ENCODE measurements at regions not wholly inside any gene's neighbourhood (a gene's known extent, or its start where the extent isn't known, plus 50 kb on each side); places are given as distances from the start of the nearest gene placed in this dataset.

- Histone ChIP-seq H3F3A (ENCODE audit: low read depth) (no peaks in the 10 kb centered on the region), H2AFZ (ENCODE audit: low read length) (no peak overlapping the region), H3K9ac (ENCODE audit: low read depth, low read length, poor library complexity, severe bottlenecking) (no peak overlapping the region), H4K20me1 (ENCODE audit: insufficient read depth, low read length, poor library complexity, severe bottlenecking) (no peaks in the 10 kb centered on the region), H3K79me2 (ENCODE audit: insufficient read depth, low read length) (no peaks in the 10 kb centered on the region), H3K9me2 (replicated peaks; ENCODE audit: low read depth, low read length) (no peaks in the 10 kb centered on the region), H3K4me1 (ENCODE audit: insufficient read depth, low read length, poor library complexity, severe bottlenecking) (no peaks in the 10 kb centered on the region), H3K36me3 (ENCODE audit: insufficient read depth, low read length) (no peaks in the 10 kb centered on the region), H3K27me3 (ENCODE audit: insufficient read depth, low read length, poor library complexity, severe bottlenecking) (no peaks in the 10 kb centered on the region), H3K4me2 (ENCODE audit: low read depth, low read length, poor library complexity, severe bottlenecking) (no peak overlapping the region), H3K4me3 (ENCODE audit: low read length, poor library complexity, severe bottlenecking) (no peak overlapping the region), H3K9me3 (ENCODE audit: insufficient read depth, low read depth, low read length) (no peaks in the 10 kb centered on the region; the same call in 1 of the 2 replicates)
- TF ChIP-seq CTCF (conservative IDR thresholded peaks at IDR 0.05; ENCODE audit: low read length) = no peak
- no peak for TF ChIP-seq EZH2phosphoT487 (IDR thresholded peaks at IDR 0.05; ENCODE audit: borderline replicate concordance)
Measured at GRCh38 chr19:28153123-28153522, 1059.8 kb downstream of the UQCRFS1 start.

DNA sequence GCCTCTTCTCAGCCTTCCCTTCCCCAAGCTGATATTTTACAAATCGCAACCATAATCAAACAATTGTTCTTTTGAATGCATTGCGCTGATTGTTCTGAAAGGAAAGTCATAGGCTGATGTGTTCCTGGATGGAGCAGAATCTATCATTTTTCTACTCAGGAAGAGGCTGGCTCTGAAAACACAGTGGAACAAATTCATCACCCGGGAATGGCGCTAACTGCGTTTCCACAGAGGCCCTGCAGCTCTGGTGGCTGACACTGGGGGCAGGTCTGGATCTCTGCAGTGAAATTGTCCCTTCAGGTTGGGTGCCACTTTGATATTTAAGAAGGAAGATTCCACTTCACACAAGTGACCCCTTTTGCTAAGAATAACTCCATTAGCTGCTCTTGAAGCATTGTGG is 1060.8 kb downstream of the UQCRFS1 start:
- no peaks in the 10 kb centered on the region for H3K36me3 ChIP-seq (ENCODE audit: insufficient read depth, low read length)
- no peaks in the 10 kb centered on the region for H3K27me3 ChIP-seq (ENCODE audit: insufficient read depth, low read length, poor library complexity, severe bottlenecking)
- no peaks in the 10 kb centered on the region for H3K4me1 ChIP-seq (ENCODE audit: insufficient read depth, low read length, poor library complexity, severe bottlenecking)
- no peaks in the 10 kb centered on the region for H3K79me2 ChIP-seq (ENCODE audit: insufficient read depth, low read length)
- no peak for TF ChIP-seq CTCF (conservative IDR thresholded peaks at IDR 0.05; ENCODE audit: low read length)
- no peak for TF ChIP-seq EZH2phosphoT487 (IDR thresholded peaks at IDR 0.05; ENCODE audit: borderline replicate concordance)
- H3F3A ChIP-seq (ENCODE audit: low read depth) = no peaks in the 10 kb centered on the region
- H3K9ac ChIP-seq (ENCODE audit: low read depth, low read length, poor library complexity, severe bottlenecking) = no peak overlapping the region
- H3K4me2 ChIP-seq (ENCODE audit: low read depth, low read length, poor library complexity, severe bottlenecking) = no peak overlapping the region
- no peaks in the 10 kb centered on the region; the same call in 1 of the 2 replicates for H3K9me3 ChIP-seq (ENCODE audit: insufficient read depth, low read depth, low read length)
- H2AFZ ChIP-seq (ENCODE audit: low read length) = no peak overlapping the region
- no peak overlapping the region for H3K4me3 ChIP-seq (ENCODE audit: low read length, poor library complexity, severe bottlenecking)
- H3K9me2 ChIP-seq (replicated peaks; ENCODE audit: low read depth, low read length) = no peaks in the 10 kb centered on the region
- H4K20me1 ChIP-seq (ENCODE audit: insufficient read depth, low read length, poor library complexity, severe bottlenecking) = no peaks in the 10 kb centered on the region

DNA sequence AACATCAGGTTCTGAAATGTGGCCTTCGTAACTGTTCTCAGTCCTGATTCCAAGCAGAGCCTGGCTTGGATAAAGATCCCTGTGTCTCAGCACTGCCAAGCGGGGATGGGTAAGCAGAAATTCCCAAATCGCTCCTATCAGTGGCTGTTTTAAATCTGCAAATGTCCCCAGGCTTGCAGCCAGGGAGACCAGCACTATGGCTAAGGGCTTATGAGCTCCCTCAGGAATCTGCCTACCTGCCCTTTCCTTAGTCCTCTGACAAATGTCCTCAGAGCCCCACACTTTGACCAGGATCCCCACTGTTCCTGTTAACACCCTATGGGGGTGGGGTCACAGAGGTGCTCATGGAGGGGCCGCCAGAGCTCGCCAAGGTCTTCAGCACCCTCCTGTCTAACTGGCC is 1062.8 kb downstream of the UQCRFS1 start:
- Histone ChIP-seq H3K4me1 (ENCODE audit: insufficient read depth, low read length, poor library complexity, severe bottlenecking) (no peaks in the 10 kb centered on the region), H4K20me1 (ENCODE audit: insufficient read depth, low read length, poor library complexity, severe bottlenecking) (no peaks in the 10 kb centered on the region), H3F3A (ENCODE audit: low read depth) (no peaks in the 10 kb centered on the region), H2AFZ (ENCODE audit: low read length) (no peak overlapping the region), H3K79me2 (ENCODE audit: insufficient read depth, low read length) (no peaks in the 10 kb centered on the region), H3K4me2 (ENCODE audit: low read depth, low read length, poor library complexity, severe bottlenecking) (no peak overlapping the region), H3K9me2 (replicated peaks; ENCODE audit: low read depth, low read length) (no peaks in the 10 kb centered on the region), H3K27me3 (ENCODE audit: insufficient read depth, low read length, poor library complexity, severe bottlenecking) (no peaks in the 10 kb centered on the region), H3K9ac (ENCODE audit: low read depth, low read length, poor library complexity, severe bottlenecking) (no peak overlapping the region), H3K4me3 (ENCODE audit: low read length, poor library complexity, severe bottlenecking) (no peak overlapping the region), H3K9me3 (ENCODE audit: insufficient read depth, low read depth, low read length) (no peaks in the 10 kb centered on the region; the same call in 1 of the 2 replicates), H3K36me3 (ENCODE audit: insufficient read depth, low read length) (no peaks in the 10 kb centered on the region)
- no peak for TF ChIP-seq CTCF (conservative IDR thresholded peaks at IDR 0.05; ENCODE audit: low read length)
- no peak for TF ChIP-seq EZH2phosphoT487 (IDR thresholded peaks at IDR 0.05; ENCODE audit: borderline replicate concordance)

Data from Loucy (cell line).